22Rv1 (cell line): ENCODE measurements at regions not wholly inside any gene's neighbourhood (a gene's known extent, or its start where the extent isn't known, plus 50 kb on each side); places are given as distances from the start of the nearest gene placed in this dataset.

Source experiments
- CTCF ChIP-seq: fragments of 450-650 bp; IDR thresholded peaks from 2 replicates; pipeline ENCODE4 v1.5.1; 2017; ENCODE audit warnings: mild to moderate bottlenecking
- ZFX ChIP-seq: fragments of 450-650 bp; IDR thresholded peaks from 2 replicates; pipeline ENCODE4 v1.6.1; 2017; ENCODE audit warnings: antibody characterized with exemption, borderline replicate concordance

- no peak for TF ChIP-seq CTCF
- TF ChIP-seq ZFX, result no peak
Measured at GRCh38 chr15:96470681-96471310, 140.3 kb downstream of the NR2F2 start.
